Ishikawa (cell line): ENCODE measurements at regions not wholly inside any gene's neighbourhood (a gene's known extent, or its start where the extent isn't known, plus 50 kb on each side); places are given as distances from the start of the nearest gene placed in this dataset.

Source experiments
- CEBPB ChIP-seq: IDR thresholded peaks from 2 replicates; pipeline ENCODE4 v1.6.1; 2012
- CREB1 ChIP-seq: IDR thresholded peaks from 2 replicates; pipeline ENCODE4 v1.6.1; 2012; ENCODE audit warnings: low read depth
- EGR1 ChIP-seq: IDR thresholded peaks from 2 replicates; pipeline ENCODE4 v1.6.1; 2012
- EP300 ChIP-seq: IDR thresholded peaks from 2 replicates; pipeline ENCODE4 v1.6.1; 2012; ENCODE audit warnings: borderline replicate concordance
- FOXM1 ChIP-seq: IDR thresholded peaks from 2 replicates; pipeline ENCODE4 v1.6.1; 2012; ENCODE audit warnings: low read depth, borderline replicate concordance
- MAX ChIP-seq: IDR thresholded peaks from 2 replicates; pipeline ENCODE4 v1.6.1; 2012
- NFIC ChIP-seq: IDR thresholded peaks from 2 replicates; pipeline ENCODE4 v1.6.1; 2012
- RAD21 ChIP-seq: IDR thresholded peaks from 2 replicates; pipeline ENCODE4 v1.6.1; 2012; ENCODE audit warnings: low read depth
- REST ChIP-seq: IDR thresholded peaks from 2 replicates; pipeline ENCODE4 v1.6.1; 2012; ENCODE audit warnings: low read depth, mild to moderate bottlenecking
- TAF1 ChIP-seq: IDR thresholded peaks from 2 replicates; pipeline ENCODE4 v1.6.1; 2012; ENCODE audit warnings: low read depth, mild to moderate bottlenecking
- TCF12 ChIP-seq: IDR thresholded peaks from 2 replicates; pipeline ENCODE4 v1.6.1; 2012; ENCODE audit warnings: low read depth
- TEAD4 ChIP-seq: IDR thresholded peaks from 2 replicates; pipeline ENCODE4 v1.6.1; 2012
- USF1 ChIP-seq: IDR thresholded peaks from 2 replicates; pipeline ENCODE4 v1.6.1; 2012
- YY1 ChIP-seq: IDR thresholded peaks from 2 replicates; pipeline ENCODE4 v1.6.1; 2012; ENCODE audit warnings: low read depth
- ZBTB7A ChIP-seq: IDR thresholded peaks from 2 replicates; pipeline ENCODE4 v1.6.1; 2012; ENCODE audit warnings: low read depth

GRCh38 chr3:22966349-22966748 lies 236.8 kb upstream of the UBE2E2 start:
- no peak for TF ChIP-seq NFIC
- TF ChIP-seq TCF12 = no peak
- no peak for TF ChIP-seq CEBPB
- no peak for TF ChIP-seq ZBTB7A
- TF ChIP-seq TEAD4 = no peak
- TF ChIP-seq USF1 = no peak
- TF ChIP-seq TAF1 = no peak
- no peak for TF ChIP-seq EGR1
- TF ChIP-seq MAX = no peak
- no peak for TF ChIP-seq FOXM1
- no peak for TF ChIP-seq REST
- no peak for TF ChIP-seq CREB1
- TF ChIP-seq RAD21 = no peak
- TF ChIP-seq EP300 = no peak
- TF ChIP-seq YY1 = no peak

- no peak for TF ChIP-seq CEBPB
- TF ChIP-seq TCF12 = no peak
- no peak for TF ChIP-seq TEAD4
- TF ChIP-seq REST = no peak
- TF ChIP-seq NFIC = no peak
- TF ChIP-seq YY1 = no peak
- no peak for TF ChIP-seq FOXM1
- TF ChIP-seq EGR1 = no peak
- TF ChIP-seq MAX = no peak
- TF ChIP-seq EP300 = no peak
- TF ChIP-seq CREB1 = no peak
Observed at GRCh38 chr3:22969276-22969675, 233.9 kb upstream of the UBE2E2 start.

- no peak for TF ChIP-seq MAX
- no peak for TF ChIP-seq TEAD4
- TF ChIP-seq YY1 = no peak
- no peak for TF ChIP-seq EGR1
Observed at GRCh38 chr3:22971497-22971896, 231.6 kb upstream of the UBE2E2 start.

- no peak for TF ChIP-seq NFIC
- no peak for TF ChIP-seq TAF1
- no peak for TF ChIP-seq YY1
- TF ChIP-seq CREB1 = no peak
- TF ChIP-seq TCF12 = no peak
- no peak for TF ChIP-seq ZBTB7A
- no peak for TF ChIP-seq TEAD4
- TF ChIP-seq EGR1 = no peak
- TF ChIP-seq CEBPB = no peak
Observed at GRCh38 chr3:22977042-22977441, 226.1 kb upstream of the UBE2E2 start.

- no peak for TF ChIP-seq USF1
- TF ChIP-seq REST = no peak
- no peak for TF ChIP-seq CEBPB
- TF ChIP-seq RAD21 = no peak
- no peak for TF ChIP-seq YY1
- no peak for TF ChIP-seq MAX
- no peak for TF ChIP-seq EP300
- TF ChIP-seq ZBTB7A = no peak
- TF ChIP-seq CREB1 = no peak
- TF ChIP-seq NFIC = no peak
Observed at GRCh38 chr3:22977650-22978289, 225.4 kb upstream of the UBE2E2 start.
